Glutamatergic neuron (in vitro differentiated cells): ENCODE measurements at regions not wholly inside any gene's neighbourhood (a gene's known extent, or its start where the extent isn't known, plus 50 kb on each side); places are given as distances from the start of the nearest gene placed in this dataset.
"Not testable (repeated sequence)": the region's sequence is repeated elsewhere in the genome, so short reads cannot be mapped to it uniquely, and the experiment has no call there.

ENCODE experiments used
- DNase-seq: peaks from one replicate; pipeline ENCODE4 v3.0.0; 2022
- H3K27ac Mint-ChIP-seq: one replicate; pipeline ENCODE4 v1.8.0; 2020; ENCODE audit warnings: mild to moderate bottlenecking, mixed read lengths, inconsistent platforms; ENCODE audit not compliant: unreplicated experiment
- H3K27me3 Mint-ChIP-seq: one replicate; pipeline ENCODE4 v1.8.0; 2020; ENCODE audit warnings: mild to moderate bottlenecking, moderate library complexity, mixed read lengths, inconsistent platforms; ENCODE audit not compliant: unreplicated experiment
- H3K36me3 Mint-ChIP-seq: one replicate; pipeline ENCODE4 v1.8.0; 2020; ENCODE audit warnings: mild to moderate bottlenecking, mixed read lengths, inconsistent platforms; ENCODE audit not compliant: unreplicated experiment
- H3K4me1 Mint-ChIP-seq: one replicate; pipeline ENCODE4 v1.8.0; 2020; ENCODE audit warnings: mild to moderate bottlenecking, low read depth, mixed read lengths, inconsistent platforms; ENCODE audit not compliant: unreplicated experiment
- H3K4me3 Mint-ChIP-seq: one replicate; pipeline ENCODE4 v1.8.0; 2020; ENCODE audit warnings: mild to moderate bottlenecking, mixed read lengths, inconsistent platforms; ENCODE audit not compliant: unreplicated experiment
- H3K9me3 Mint-ChIP-seq: one replicate; pipeline ENCODE4 v1.8.0; 2020; ENCODE audit warnings: mild to moderate bottlenecking, moderate library complexity, mixed read lengths, inconsistent platforms; ENCODE audit not compliant: unreplicated experiment
- CTCF ChIP-seq: fragments of 200-600 bp; sonication (generic); IDR thresholded peaks from one replicate; pipeline ENCODE4 v1.5.0; 2021; ENCODE audit not compliant: partially characterized antibody, unreplicated experiment

- no peak overlapping the region for H3K4me3 Mint-ChIP-seq
- peaks cover 5% of the 10 kb centered on the region for H3K36me3 Mint-ChIP-seq
- H3K9me3 Mint-ChIP-seq = no peaks in the 10 kb centered on the region
- no peak overlapping the region for H3K27ac Mint-ChIP-seq
- H3K27me3 Mint-ChIP-seq = no peaks in the 10 kb centered on the region
- no peaks in the 10 kb centered on the region for H3K4me1 Mint-ChIP-seq
- no peak for TF ChIP-seq CTCF
- DNase-seq = no peak
These were observed 123.0 kb downstream of the BANF2 start for GRCh38 chr20:17822540-17823408.

- Mint-ChIP-seq H3K4me1 (no peaks in the 10 kb centered on the region), H3K27ac (no peak overlapping the region), H3K9me3 (no peaks in the 10 kb centered on the region), H3K4me3 (no peak overlapping the region), H3K27me3 (no peaks in the 10 kb centered on the region), H3K36me3 (peaks cover 5% of the 10 kb centered on the region)
- no peak for DNase-seq
- no peak for TF ChIP-seq CTCF
These were observed 122.3 kb downstream of the BANF2 start for GRCh38 chr20:17822039-17822438.

GRCh38 chr20:17821606-17822005, 121.8 kb downstream of the BANF2 start:
- H3K36me3 Mint-ChIP-seq, H3K27me3 Mint-ChIP-seq, H3K4me3 Mint-ChIP-seq, DNase-seq, H3K27ac Mint-ChIP-seq, H3K4me1 Mint-ChIP-seq, H3K9me3 Mint-ChIP-seq: not testable (repeated sequence)

GRCh38 chr20:17819395-17820093, 119.8 kb downstream of the BANF2 start:
- no peaks in the 10 kb centered on the region for H3K27me3 Mint-ChIP-seq
- no peak overlapping the region for H3K27ac Mint-ChIP-seq
- H3K9me3 Mint-ChIP-seq = no peaks in the 10 kb centered on the region
- H3K4me1 Mint-ChIP-seq = no peaks in the 10 kb centered on the region
- no peak for TF ChIP-seq CTCF
- no peak overlapping the region for H3K4me3 Mint-ChIP-seq
- DNase-seq = no peak
- H3K36me3 Mint-ChIP-seq = peaks cover 5% of the 10 kb centered on the region

GRCh38 chr20:17818187-17818586, 118.4 kb downstream of the BANF2 start:
- Mint-ChIP-seq H3K4me1 (no peaks in the 10 kb centered on the region), H3K9me3 (no peaks in the 10 kb centered on the region), H3K27ac (no peak overlapping the region), H3K36me3 (peaks cover 5% of the 10 kb centered on the region), H3K4me3 (no peak overlapping the region), H3K27me3 (no peaks in the 10 kb centered on the region)
- TF ChIP-seq CTCF = no peak
- DNase-seq = no peak
